SK-N-SH treated with all-trans-retinoic acid at 6 μM for 48 hours (cell line): ENCODE measurements at regions not wholly inside any gene's neighbourhood (a gene's known extent, or its start where the extent isn't known, plus 50 kb on each side); places are given as distances from the start of the nearest gene placed in this dataset.

Source experiments
- ATAC-seq: fragments of 200-7000 bp; cut with Tn5 transposase; 3 replicates; pipeline ENCODE4 v1.9.1; 2020; ENCODE audit warnings: mild to moderate bottlenecking, moderate library complexity
- ARNTL ChIP-seq: fragments of 450-650 bp; formaldehyde crosslinking; IDR thresholded peaks from 2 replicates; pipeline ENCODE4 v1.5.0; 2020; ENCODE audit warnings: low read depth, mild to moderate bottlenecking, moderate library complexity, borderline replicate concordance
- BACH2 ChIP-seq: fragments of 250-450 bp; sonication (Bioruptor Pico); IDR thresholded peaks from 2 replicates; pipeline ENCODE4 v1.9.0; 2021; ENCODE audit warnings: mild to moderate bottlenecking, borderline replicate concordance
- CSDC2 ChIP-seq: fragments of 250-450 bp; sonication (Bioruptor Pico); IDR thresholded peaks from 2 replicates; pipeline ENCODE4 v1.5.0; 2020; ENCODE audit warnings: mild to moderate bottlenecking, moderate library complexity
- ESRRG ChIP-seq: fragments of 250-450 bp; sonication (Bioruptor Pico); IDR thresholded peaks from 2 replicates; pipeline ENCODE4 v1.6.1; 2021; ENCODE audit warnings: mild to moderate bottlenecking
- GLIS3 ChIP-seq: fragments of 250-450 bp; sonication (Bioruptor Pico); IDR thresholded peaks from 2 replicates; pipeline ENCODE4 v1.5.0; 2020; ENCODE audit warnings: mild to moderate bottlenecking, moderate library complexity
- ISL1 ChIP-seq: fragments of 250-450 bp; sonication (Bioruptor Pico); IDR thresholded peaks from 2 replicates; pipeline ENCODE4 v2.1.2; 2022; ENCODE audit warnings: mild to moderate bottlenecking, moderate library complexity
- OSR1 ChIP-seq: fragments of 250-450 bp; sonication (Bioruptor Pico); IDR thresholded peaks from 2 replicates; pipeline ENCODE4 v1.8.0; 2022; ENCODE audit warnings: moderate library complexity, mild to moderate bottlenecking, inconsistent platforms
- RARB ChIP-seq: fragments of 250-450 bp; sonication (Bioruptor Pico); IDR thresholded peaks from 2 replicates; pipeline ENCODE4 v1.8.0; 2021; ENCODE audit warnings: mild to moderate bottlenecking, moderate library complexity
- SNAI2 ChIP-seq: fragments of 250-450 bp; sonication (Bioruptor Pico); IDR thresholded peaks from 2 replicates; pipeline ENCODE4 v1.5.0; 2020; ENCODE audit warnings: mild to moderate bottlenecking, moderate library complexity
- TCF4 ChIP-seq: fragments of 250-450 bp; sonication (Bioruptor Pico); IDR thresholded peaks from 2 replicates; pipeline ENCODE4 v1.8.0; 2021; ENCODE audit warnings: mild to moderate bottlenecking, moderate library complexity, borderline replicate concordance
- TOX ChIP-seq: fragments of 250-450 bp; sonication (Bioruptor Pico); IDR thresholded peaks from 2 replicates; pipeline ENCODE4 v1.8.0; 2021; ENCODE audit warnings: mild to moderate bottlenecking, moderate library complexity, borderline replicate concordance
- ZC3H10 ChIP-seq: fragments of 250-450 bp; sonication (Bioruptor Pico); IDR thresholded peaks from 2 replicates; pipeline ENCODE4 v1.5.1; 2021; ENCODE audit warnings: mild to moderate bottlenecking, moderate library complexity
- ZFP3 ChIP-seq: fragments of 250-450 bp; sonication (Bioruptor Pico); IDR thresholded peaks from 2 replicates; pipeline ENCODE4 v1.5.0; 2020; ENCODE audit warnings: mild to moderate bottlenecking, moderate library complexity
- ZFP30 ChIP-seq: fragments of 450-650 bp; formaldehyde crosslinking; IDR thresholded peaks from 2 replicates; pipeline ENCODE4 v1.5.0; 2022; ENCODE audit warnings: mild to moderate bottlenecking, moderate library complexity
- ZNF565 ChIP-seq: fragments of 450-650 bp; formaldehyde crosslinking; conservative IDR thresholded peaks from 2 replicates; pipeline ENCODE4 v1.5.0; 2020; ENCODE audit warnings: low read depth, mild to moderate bottlenecking, moderate library complexity
- ZNF70 ChIP-seq: fragments of 450-650 bp; formaldehyde crosslinking; IDR thresholded peaks from 2 replicates; pipeline ENCODE4 v1.5.0; 2020; ENCODE audit warnings: mild to moderate bottlenecking, moderate library complexity
- ZNF8 ChIP-seq: fragments of 450-650 bp; formaldehyde crosslinking; IDR thresholded peaks from 2 replicates; pipeline ENCODE4 v1.5.0; 2020; ENCODE audit warnings: mild to moderate bottlenecking, moderate library complexity
- TF ChIP-seq, protein P1 (sequence below): fragments of 250-450 bp; sonication (Bioruptor Pico); IDR thresholded peaks from 2 replicates; pipeline ENCODE4 v1.5.0; 2020; ENCODE audit warnings: mild to moderate bottlenecking, moderate library complexity
- TF ChIP-seq, protein P2 (sequence below): fragments of 250-450 bp; sonication (Bioruptor Pico); IDR thresholded peaks from 2 replicates; pipeline ENCODE4 v1.8.0; 2021; ENCODE audit warnings: low read depth, mild to moderate bottlenecking, moderate library complexity, borderline replicate concordance
- TF ChIP-seq, protein P3 (sequence below): fragments of 250-450 bp; sonication (Bioruptor Pico); IDR thresholded peaks from 2 replicates; pipeline ENCODE4 v1.5.1; 2021; ENCODE audit warnings: mild to moderate bottlenecking, moderate library complexity
- TF ChIP-seq, protein P4 (sequence below): fragments of 250-450 bp; sonication (Bioruptor Pico); IDR thresholded peaks from 2 replicates; pipeline ENCODE4 v1.8.0; 2020; ENCODE audit warnings: mild to moderate bottlenecking, moderate library complexity, borderline replicate concordance

DNA sequence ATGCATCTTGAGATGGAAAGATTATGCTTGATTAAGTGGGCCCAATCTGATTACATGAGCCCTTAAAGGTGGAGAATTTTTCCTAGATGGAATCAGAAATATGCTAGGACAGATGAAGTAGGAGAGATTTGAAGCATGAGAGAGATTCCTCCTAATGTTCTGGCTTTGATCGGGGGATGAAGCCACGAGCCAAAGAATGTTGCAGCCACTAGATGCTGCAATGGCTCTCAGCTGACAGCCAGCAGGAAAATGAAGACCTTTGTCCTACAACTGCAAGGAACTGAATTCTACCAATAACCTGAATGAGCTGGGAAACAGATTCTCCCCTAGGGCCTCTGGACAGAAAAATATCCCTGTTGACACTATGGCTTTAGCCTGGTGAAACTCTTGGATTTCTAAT lies 82.6 kb upstream of the ATP2B1 start:
- TF ChIP-seq, protein P1, sequence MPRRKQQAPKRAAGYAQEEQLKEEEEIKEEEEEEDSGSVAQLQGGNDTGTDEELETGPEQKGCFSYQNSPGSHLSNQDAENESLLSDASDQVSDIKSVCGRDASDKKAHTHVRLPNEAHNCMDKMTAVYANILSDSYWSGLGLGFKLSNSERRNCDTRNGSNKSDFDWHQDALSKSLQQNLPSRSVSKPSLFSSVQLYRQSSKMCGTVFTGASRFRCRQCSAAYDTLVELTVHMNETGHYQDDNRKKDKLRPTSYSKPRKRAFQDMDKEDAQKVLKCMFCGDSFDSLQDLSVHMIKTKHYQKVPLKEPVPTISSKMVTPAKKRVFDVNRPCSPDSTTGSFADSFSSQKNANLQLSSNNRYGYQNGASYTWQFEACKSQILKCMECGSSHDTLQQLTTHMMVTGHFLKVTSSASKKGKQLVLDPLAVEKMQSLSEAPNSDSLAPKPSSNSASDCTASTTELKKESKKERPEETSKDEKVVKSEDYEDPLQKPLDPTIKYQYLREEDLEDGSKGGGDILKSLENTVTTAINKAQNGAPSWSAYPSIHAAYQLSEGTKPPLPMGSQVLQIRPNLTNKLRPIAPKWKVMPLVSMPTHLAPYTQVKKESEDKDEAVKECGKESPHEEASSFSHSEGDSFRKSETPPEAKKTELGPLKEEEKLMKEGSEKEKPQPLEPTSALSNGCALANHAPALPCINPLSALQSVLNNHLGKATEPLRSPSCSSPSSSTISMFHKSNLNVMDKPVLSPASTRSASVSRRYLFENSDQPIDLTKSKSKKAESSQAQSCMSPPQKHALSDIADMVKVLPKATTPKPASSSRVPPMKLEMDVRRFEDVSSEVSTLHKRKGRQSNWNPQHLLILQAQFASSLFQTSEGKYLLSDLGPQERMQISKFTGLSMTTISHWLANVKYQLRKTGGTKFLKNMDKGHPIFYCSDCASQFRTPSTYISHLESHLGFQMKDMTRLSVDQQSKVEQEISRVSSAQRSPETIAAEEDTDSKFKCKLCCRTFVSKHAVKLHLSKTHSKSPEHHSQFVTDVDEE (CRISPR knock-in tag): no peak
- TF ChIP-seq, protein P2, sequence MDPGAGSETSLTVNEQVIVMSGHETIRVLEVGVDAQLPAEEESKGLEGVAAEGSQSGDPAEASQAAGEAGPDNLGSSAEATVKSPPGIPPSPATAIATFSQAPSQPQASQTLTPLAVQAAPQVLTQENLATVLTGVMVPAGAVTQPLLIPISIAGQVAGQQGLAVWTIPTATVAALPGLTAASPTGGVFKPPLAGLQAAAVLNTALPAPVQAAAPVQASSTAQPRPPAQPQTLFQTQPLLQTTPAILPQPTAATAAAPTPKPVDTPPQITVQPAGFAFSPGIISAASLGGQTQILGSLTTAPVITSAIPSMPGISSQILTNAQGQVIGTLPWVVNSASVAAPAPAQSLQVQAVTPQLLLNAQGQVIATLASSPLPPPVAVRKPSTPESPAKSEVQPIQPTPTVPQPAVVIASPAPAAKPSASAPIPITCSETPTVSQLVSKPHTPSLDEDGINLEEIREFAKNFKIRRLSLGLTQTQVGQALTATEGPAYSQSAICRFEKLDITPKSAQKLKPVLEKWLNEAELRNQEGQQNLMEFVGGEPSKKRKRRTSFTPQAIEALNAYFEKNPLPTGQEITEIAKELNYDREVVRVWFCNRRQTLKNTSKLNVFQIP: no peak
- no peak for TF ChIP-seq ISL1
- no peak for TF ChIP-seq ESRRG (CRISPR knock-in tag)
- TF ChIP-seq ZFP3 (CRISPR knock-in tag): no peak
- no peak for TF ChIP-seq ARNTL (CRISPR knock-in tag)
- TF ChIP-seq TOX (CRISPR knock-in tag): no peak
- no peak for TF ChIP-seq ZNF70 (CRISPR knock-in tag)
- TF ChIP-seq BACH2 (CRISPR knock-in tag): no peak
- no peak for TF ChIP-seq ZC3H10 (CRISPR knock-in tag)
- no peak for TF ChIP-seq ZNF8
- no peak for TF ChIP-seq GLIS3 (CRISPR knock-in tag)
- TF ChIP-seq, protein P3, sequence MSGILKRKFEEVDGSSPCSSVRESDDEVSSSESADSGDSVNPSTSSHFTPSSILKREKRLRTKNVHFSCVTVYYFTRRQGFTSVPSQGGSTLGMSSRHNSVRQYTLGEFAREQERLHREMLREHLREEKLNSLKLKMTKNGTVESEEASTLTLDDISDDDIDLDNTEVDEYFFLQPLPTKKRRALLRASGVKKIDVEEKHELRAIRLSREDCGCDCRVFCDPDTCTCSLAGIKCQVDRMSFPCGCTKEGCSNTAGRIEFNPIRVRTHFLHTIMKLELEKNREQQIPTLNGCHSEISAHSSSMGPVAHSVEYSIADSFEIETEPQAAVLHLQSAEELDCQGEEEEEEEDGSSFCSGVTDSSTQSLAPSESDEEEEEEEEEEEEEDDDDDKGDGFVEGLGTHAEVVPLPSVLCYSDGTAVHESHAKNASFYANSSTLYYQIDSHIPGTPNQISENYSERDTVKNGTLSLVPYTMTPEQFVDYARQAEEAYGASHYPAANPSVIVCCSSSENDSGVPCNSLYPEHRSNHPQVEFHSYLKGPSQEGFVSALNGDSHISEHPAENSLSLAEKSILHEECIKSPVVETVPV: no peak
- TF ChIP-seq ZFP30 (CRISPR knock-in tag): no peak
- no peak for TF ChIP-seq SNAI2 (CRISPR knock-in tag)
- no peak for TF ChIP-seq RARB (CRISPR knock-in tag)
- no peak for ATAC-seq

DNA sequence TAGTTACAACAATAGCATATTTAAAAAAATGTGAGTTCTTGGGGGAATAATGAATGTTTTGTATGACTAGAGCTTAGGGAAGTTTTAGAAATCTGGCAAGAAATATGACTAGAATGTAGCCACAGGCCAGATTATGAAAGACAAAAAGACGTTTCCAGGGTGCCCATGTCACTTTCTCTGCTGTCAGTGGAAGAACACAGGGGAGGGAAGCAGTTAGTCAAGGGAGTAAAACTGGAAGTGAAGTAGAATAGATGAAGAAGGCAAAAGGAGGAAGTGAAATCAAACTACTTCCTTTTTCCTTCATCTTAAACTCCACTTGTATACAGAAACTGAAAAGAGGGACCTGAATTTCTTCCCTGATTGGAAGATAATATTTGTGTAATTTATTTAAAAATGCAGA lies 81.2 kb upstream of the ATP2B1 start:
- no peak for ATAC-seq

DNA sequence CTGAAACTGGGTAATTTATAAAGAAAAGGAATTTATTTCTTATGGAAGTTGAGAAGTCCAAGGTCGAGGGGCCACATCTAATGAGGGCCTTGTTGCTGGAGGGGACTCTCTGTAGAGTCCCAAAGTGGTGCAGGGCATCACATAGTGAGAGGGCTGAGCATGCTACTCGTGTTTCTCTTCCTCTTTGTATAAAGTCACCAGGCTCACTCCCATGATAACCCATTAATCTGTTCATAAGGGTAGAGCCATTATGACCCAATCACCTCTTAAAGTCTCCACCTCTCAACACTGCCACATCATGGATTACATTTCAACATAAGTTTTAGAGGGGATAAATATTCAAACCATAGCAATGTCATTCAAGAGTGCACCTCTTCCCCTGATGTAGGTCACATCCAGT lies 79.1 kb upstream of the ATP2B1 start:
- no peak for ATAC-seq
- TF ChIP-seq ISL1: no peak
- no peak for TF ChIP-seq ZFP3 (CRISPR knock-in tag)
- no peak for TF ChIP-seq ZNF565 (CRISPR knock-in tag)
- TF ChIP-seq, protein P3: no peak
- TF ChIP-seq, all 23 proteins: peak for 0

More for the DNA sequence above, 81.2 kb upstream of the ATP2B1 start:
- TF ChIP-seq, protein P2: no peak
- TF ChIP-seq RARB (CRISPR knock-in tag) (no peak), BACH2 (CRISPR knock-in tag) (no peak)

DNA sequence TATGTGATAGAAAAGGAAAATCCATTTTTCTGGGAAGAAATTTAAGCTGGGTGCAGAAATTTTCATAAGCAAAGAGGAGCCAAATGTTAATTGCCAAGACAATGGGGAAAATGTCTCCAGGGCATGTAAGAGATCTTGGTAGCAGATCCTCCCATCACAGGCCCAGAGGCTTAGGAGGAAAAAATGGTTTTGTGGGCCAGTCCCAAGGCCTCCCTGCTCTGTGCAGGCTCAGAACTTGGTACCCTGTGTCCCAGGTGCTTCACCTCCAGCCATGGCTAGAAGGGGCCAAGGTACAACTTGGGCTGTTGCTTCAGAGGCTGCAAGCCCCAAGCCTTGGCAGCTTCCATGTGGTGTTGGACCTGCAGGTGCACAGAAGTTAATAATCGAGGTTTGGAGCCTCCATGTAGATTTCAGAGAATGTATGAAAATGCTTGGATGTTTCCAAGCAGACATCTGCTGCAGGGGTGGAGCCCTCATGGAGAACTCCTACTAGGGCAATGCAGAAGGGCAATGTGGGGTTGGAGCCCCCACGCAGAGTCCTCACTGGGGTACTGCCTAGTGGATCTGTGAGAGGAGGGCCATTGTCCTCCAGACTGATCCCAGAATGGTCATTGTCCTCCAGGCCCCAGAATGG lies 77.7 kb upstream of the ATP2B1 start:
- no peak for ATAC-seq
- TF ChIP-seq RARB (CRISPR knock-in tag): no peak
- TF ChIP-seq TCF4: no peak
- TF ChIP-seq CSDC2: no peak
- no peak for TF ChIP-seq SNAI2 (CRISPR knock-in tag)
- TF ChIP-seq ZNF8: no peak
- TF ChIP-seq ZNF565 (CRISPR knock-in tag): no peak
- TF ChIP-seq, protein P4, sequence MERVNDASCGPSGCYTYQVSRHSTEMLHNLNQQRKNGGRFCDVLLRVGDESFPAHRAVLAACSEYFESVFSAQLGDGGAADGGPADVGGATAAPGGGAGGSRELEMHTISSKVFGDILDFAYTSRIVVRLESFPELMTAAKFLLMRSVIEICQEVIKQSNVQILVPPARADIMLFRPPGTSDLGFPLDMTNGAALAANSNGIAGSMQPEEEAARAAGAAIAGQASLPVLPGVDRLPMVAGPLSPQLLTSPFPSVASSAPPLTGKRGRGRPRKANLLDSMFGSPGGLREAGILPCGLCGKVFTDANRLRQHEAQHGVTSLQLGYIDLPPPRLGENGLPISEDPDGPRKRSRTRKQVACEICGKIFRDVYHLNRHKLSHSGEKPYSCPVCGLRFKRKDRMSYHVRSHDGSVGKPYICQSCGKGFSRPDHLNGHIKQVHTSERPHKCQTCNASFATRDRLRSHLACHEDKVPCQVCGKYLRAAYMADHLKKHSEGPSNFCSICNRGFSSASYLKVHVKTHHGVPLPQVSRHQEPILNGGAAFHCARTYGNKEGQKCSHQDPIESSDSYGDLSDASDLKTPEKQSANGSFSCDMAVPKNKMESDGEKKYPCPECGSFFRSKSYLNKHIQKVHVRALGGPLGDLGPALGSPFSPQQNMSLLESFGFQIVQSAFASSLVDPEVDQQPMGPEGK (CRISPR knock-in tag): no peak
- TF ChIP-seq ESRRG (CRISPR knock-in tag): no peak
- TF ChIP-seq GLIS3 (CRISPR knock-in tag): no peak
- TF ChIP-seq, protein P3: no peak
- TF ChIP-seq, protein P2: no peak
- no peak for TF ChIP-seq OSR1 (CRISPR knock-in tag)
- TF ChIP-seq ISL1: no peak
- TF ChIP-seq BACH2 (CRISPR knock-in tag): no peak
